Loucy (cell line): ENCODE measurements at regions not wholly inside any gene's neighbourhood (a gene's known extent, or its start where the extent isn't known, plus 50 kb on each side); places are given as distances from the start of the nearest gene placed in this dataset.
"Not testable (repeated sequence)": the region's sequence is repeated elsewhere in the genome, so short reads cannot be mapped to it uniquely, and the experiment has no call there.

Experiments used
- H2AFZ ChIP-seq: fragments of 200-600 bp; sonication (generic); 2 replicates; pipeline ENCODE4 v1.6.0; 2016; ENCODE audit warnings: antibody characterized with exemption, mild to moderate bottlenecking, low read length, moderate library complexity
- H3F3A ChIP-seq: fragments of 200-600 bp; 2 replicates; pipeline ENCODE4 v1.6.0; 2016; ENCODE audit warnings: antibody characterized with exemption, low read depth, mild to moderate bottlenecking
- H3K27me3 ChIP-seq: fragments of 200-600 bp; sonication (generic); 2 replicates; pipeline ENCODE4 v1.6.1; 2014; ENCODE audit warnings: low read length, mild to moderate bottlenecking; ENCODE audit not compliant: insufficient read depth, poor library complexity, severe bottlenecking
- H3K36me3 ChIP-seq: fragments of 200-600 bp; sonication (generic); 2 replicates; pipeline ENCODE4 v1.6.1; 2016; ENCODE audit warnings: low read length; ENCODE audit not compliant: insufficient read depth
- H3K4me1 ChIP-seq: fragments of 200-600 bp; sonication (generic); 2 replicates; pipeline ENCODE4 v1.5.1; 2014; ENCODE audit warnings: low read length, mild to moderate bottlenecking; ENCODE audit not compliant: insufficient read depth, poor library complexity, severe bottlenecking
- H3K4me2 ChIP-seq: fragments of 200-600 bp; sonication (generic); 2 replicates; pipeline ENCODE4 v1.6.0; 2014; ENCODE audit warnings: antibody characterized with exemption, low read length, low read depth, mild to moderate bottlenecking; ENCODE audit not compliant: poor library complexity, severe bottlenecking
- H3K4me3 ChIP-seq: fragments of 200-600 bp; sonication (generic); 2 replicates; pipeline ENCODE4 v1.5.1; 2014; ENCODE audit warnings: low read length, mild to moderate bottlenecking, mixed read lengths; ENCODE audit not compliant: poor library complexity, severe bottlenecking
- H3K79me2 ChIP-seq: fragments of 200-600 bp; sonication (generic); 2 replicates; pipeline ENCODE4 v1.6.1; 2014; ENCODE audit warnings: low read length; ENCODE audit not compliant: insufficient read depth
- H3K9ac ChIP-seq: fragments of 200-600 bp; sonication (generic); 2 replicates; pipeline ENCODE4 v1.6.0; 2014; ENCODE audit warnings: mild to moderate bottlenecking, low read depth, low read length, moderate library complexity; ENCODE audit not compliant: poor library complexity, severe bottlenecking
- H3K9me2 ChIP-seq: fragments of 200-600 bp; sonication (generic); replicated peaks from 2 replicates; pipeline ENCODE4 v1.6.1; 2016; ENCODE audit warnings: low read depth, low read length, mixed read lengths
- H3K9me3 ChIP-seq: fragments of 200-600 bp; sonication (generic); 2 replicates; pipeline ENCODE4 v1.6.1; 2014; ENCODE audit warnings: mild to moderate bottlenecking, antibody characterized with exemption, low read length, low read depth; ENCODE audit not compliant: insufficient read depth
- H4K20me1 ChIP-seq: fragments of 200-600 bp; sonication (generic); 2 replicates; pipeline ENCODE4 v1.6.0; 2014; ENCODE audit warnings: antibody characterized with exemption, low read length, mild to moderate bottlenecking; ENCODE audit not compliant: insufficient read depth, poor library complexity, severe bottlenecking
- EZH2phosphoT487 ChIP-seq: fragments of 200-600 bp; IDR thresholded peaks from 2 replicates; pipeline ENCODE4 v1.6.1; 2018; ENCODE audit warnings: antibody characterized with exemption, mild to moderate bottlenecking, moderate library complexity, borderline replicate concordance
- TF ChIP-seq, protein P1 (sequence below): fragments of 200-600 bp; sonication (generic); conservative IDR thresholded peaks from 2 replicates; pipeline ENCODE4 v1.5.1; 2014; ENCODE audit warnings: mild to moderate bottlenecking, antibody characterized with exemption, low read length

- H3K9me3 ChIP-seq: no peaks in the 10 kb centered on the region
- H2AFZ ChIP-seq: no peak overlapping the region
- no peaks in the 10 kb centered on the region for H3K36me3 ChIP-seq
- no peaks in the 10 kb centered on the region for H4K20me1 ChIP-seq
- H3K79me2 ChIP-seq: no peaks in the 10 kb centered on the region
- H3K4me2 ChIP-seq: no peak overlapping the region
- no peak overlapping the region for H3K9ac ChIP-seq
- H3K9me2 ChIP-seq: no peaks in the 10 kb centered on the region
- H3K4me3 ChIP-seq: no peak overlapping the region
- no peaks in the 10 kb centered on the region for H3K27me3 ChIP-seq
- no peaks in the 10 kb centered on the region for H3F3A ChIP-seq
- no peak for TF ChIP-seq EZH2phosphoT487
- TF ChIP-seq, protein P1, sequence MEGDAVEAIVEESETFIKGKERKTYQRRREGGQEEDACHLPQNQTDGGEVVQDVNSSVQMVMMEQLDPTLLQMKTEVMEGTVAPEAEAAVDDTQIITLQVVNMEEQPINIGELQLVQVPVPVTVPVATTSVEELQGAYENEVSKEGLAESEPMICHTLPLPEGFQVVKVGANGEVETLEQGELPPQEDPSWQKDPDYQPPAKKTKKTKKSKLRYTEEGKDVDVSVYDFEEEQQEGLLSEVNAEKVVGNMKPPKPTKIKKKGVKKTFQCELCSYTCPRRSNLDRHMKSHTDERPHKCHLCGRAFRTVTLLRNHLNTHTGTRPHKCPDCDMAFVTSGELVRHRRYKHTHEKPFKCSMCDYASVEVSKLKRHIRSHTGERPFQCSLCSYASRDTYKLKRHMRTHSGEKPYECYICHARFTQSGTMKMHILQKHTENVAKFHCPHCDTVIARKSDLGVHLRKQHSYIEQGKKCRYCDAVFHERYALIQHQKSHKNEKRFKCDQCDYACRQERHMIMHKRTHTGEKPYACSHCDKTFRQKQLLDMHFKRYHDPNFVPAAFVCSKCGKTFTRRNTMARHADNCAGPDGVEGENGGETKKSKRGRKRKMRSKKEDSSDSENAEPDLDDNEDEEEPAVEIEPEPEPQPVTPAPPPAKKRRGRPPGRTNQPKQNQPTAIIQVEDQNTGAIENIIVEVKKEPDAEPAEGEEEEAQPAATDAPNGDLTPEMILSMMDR: no peak
- H3K4me1 ChIP-seq: no peaks in the 10 kb centered on the region
These were observed 64.1 kb upstream of the CLVS2 start for GRCh38 chr6:122931916-122932315.

DNA sequence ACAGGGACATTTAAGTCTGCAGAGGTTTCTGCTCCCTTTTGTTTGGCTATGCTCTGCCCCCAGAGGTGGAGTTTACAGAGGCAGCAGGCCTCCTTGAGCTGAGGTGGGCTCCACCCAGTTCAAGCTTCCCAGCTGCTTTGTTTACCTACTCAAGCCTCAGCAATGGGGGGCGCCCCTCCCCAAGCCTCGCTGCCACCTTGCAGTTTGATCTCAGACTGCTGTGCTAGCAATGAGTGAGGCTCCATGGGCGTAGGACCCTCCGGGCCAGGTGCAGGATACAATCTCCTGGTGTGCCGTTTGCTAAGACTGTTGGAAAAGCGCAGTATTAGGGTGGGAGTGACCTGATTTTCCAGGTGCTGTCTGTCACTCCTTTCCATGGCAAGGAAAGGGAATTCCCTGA lies 51.1 kb upstream of the CLVS2 start:
- not testable (repeated sequence) for H3K27me3 ChIP-seq, H4K20me1 ChIP-seq, H3K4me3 ChIP-seq, H3K79me2 ChIP-seq, H3K9ac ChIP-seq, H3K4me1 ChIP-seq, H2AFZ ChIP-seq, H3K4me2 ChIP-seq, H3K36me3 ChIP-seq, H3K9me3 ChIP-seq, H3F3A ChIP-seq, H3K9me2 ChIP-seq
